H9 (cell line): ENCODE measurements at regions not wholly inside any gene's neighbourhood (a gene's known extent, or its start where the extent isn't known, plus 50 kb on each side); places are given as distances from the start of the nearest gene placed in this dataset.

ENCODE experiments used
- DNase-seq: peaks from one replicate; pipeline ENCODE4 v3.0.0-alpha.2; 2017
- H2AFZ ChIP-seq: one replicate; pipeline ENCODE4 v1.6.1; 2013; ENCODE audit warnings: mild to moderate bottlenecking, low read length, control low read depth, moderate library complexity
- H2AK5ac ChIP-seq: 2 replicates; pipeline ENCODE4 v1.6.1; 2013; ENCODE audit warnings: low read length, control low read depth, mixed read lengths; ENCODE audit not compliant: insufficient read length
- H2BK120ac ChIP-seq: one replicate; pipeline ENCODE4 v1.6.1; 2013; ENCODE audit warnings: low read depth, mild to moderate bottlenecking, low read length, control low read depth, inconsistent platforms; ENCODE audit not compliant: poor library complexity, severe bottlenecking
- H2BK12ac ChIP-seq: 2 replicates; pipeline ENCODE4 v1.6.1; 2013; ENCODE audit warnings: low read length, control low read depth, mixed read lengths, low read depth; ENCODE audit not compliant: insufficient read length
- H2BK15ac ChIP-seq: 2 replicates; pipeline ENCODE4 v1.6.1; 2013; ENCODE audit warnings: low read depth, low read length, control low read depth
- H2BK20ac ChIP-seq: one replicate; pipeline ENCODE4 v1.6.1; 2013; ENCODE audit warnings: low read depth, mild to moderate bottlenecking, low read length, control low read depth, inconsistent platforms; ENCODE audit not compliant: poor library complexity, severe bottlenecking
- H2BK5ac ChIP-seq: 2 replicates; pipeline ENCODE4 v1.6.1; 2013; ENCODE audit warnings: low read length, control low read depth, mixed read lengths; ENCODE audit not compliant: insufficient read length
- H3K14ac ChIP-seq: 2 replicates; pipeline ENCODE4 v1.6.1; 2013; ENCODE audit warnings: low read length, control low read depth; ENCODE audit not compliant: insufficient read depth
- H3K18ac ChIP-seq: 2 replicates; pipeline ENCODE4 v1.6.1; 2013; ENCODE audit warnings: low read depth, mild to moderate bottlenecking, mixed read lengths, low read length, control low read depth; ENCODE audit not compliant: insufficient read length
- H3K23ac ChIP-seq: 2 replicates; pipeline ENCODE4 v1.6.1; 2013; ENCODE audit warnings: low read length, control low read depth, mixed read lengths, low read depth; ENCODE audit not compliant: insufficient read length
- H3K23me2 ChIP-seq: 2 replicates; pipeline ENCODE4 v1.6.1; 2013; ENCODE audit warnings: low read depth, mild to moderate bottlenecking, mixed read lengths, low read length, control low read depth; ENCODE audit not compliant: insufficient read length, poor library complexity, severe bottlenecking
- H3K27ac ChIP-seq: 2 replicates; pipeline ENCODE4 v1.5.1; 2013; ENCODE audit warnings: low read length, control low read depth, mixed read lengths, low read depth; ENCODE audit not compliant: insufficient read length
- H3K27me3 ChIP-seq: 2 replicates; pipeline ENCODE4 v1.6.1; 2013; ENCODE audit warnings: low read length, control low read depth, inconsistent platforms; ENCODE audit not compliant: insufficient read depth
- H3K4ac ChIP-seq: 2 replicates; pipeline ENCODE4 v1.6.1; 2013; ENCODE audit warnings: low read depth, mild to moderate bottlenecking, control low read depth, inconsistent platforms, low read length, moderate library complexity
- H3K4me1 ChIP-seq: 2 replicates; pipeline ENCODE4 v1.6.1; 2013; ENCODE audit warnings: low read length, control low read depth, inconsistent platforms; ENCODE audit not compliant: insufficient read depth
- H3K4me2 ChIP-seq: 2 replicates; pipeline ENCODE4 v1.6.1; 2013; ENCODE audit warnings: low read length, control low read depth, mixed read lengths; ENCODE audit not compliant: insufficient read length, insufficient read depth
- H3K56ac ChIP-seq: 2 replicates; pipeline ENCODE4 v1.6.1; 2013; ENCODE audit warnings: low read depth, mild to moderate bottlenecking, mixed read lengths, low read length, control low read depth; ENCODE audit not compliant: insufficient read length
- H3K79me1 ChIP-seq: 2 replicates; pipeline ENCODE4 v1.6.1; 2013; ENCODE audit warnings: low read depth, mild to moderate bottlenecking, moderate library complexity, low read length, control low read depth, inconsistent platforms; ENCODE audit not compliant: insufficient read depth, poor library complexity, severe bottlenecking
- H3K79me2 ChIP-seq: 2 replicates; pipeline ENCODE4 v1.6.1; 2013; ENCODE audit warnings: low read length, control low read depth, inconsistent platforms; ENCODE audit not compliant: insufficient read depth
- H3K9ac ChIP-seq: 2 replicates; pipeline ENCODE4 v1.6.1; 2013; ENCODE audit warnings: low read length, control low read depth, mixed read lengths; ENCODE audit not compliant: insufficient read length; ENCODE audit errors: extremely low read depth
- H3K9me3 ChIP-seq: one replicate; pipeline ENCODE4 v1.6.1; 2013; ENCODE audit warnings: low read depth, low read length, inconsistent platforms; ENCODE audit not compliant: control insufficient read depth
- H3T11ph ChIP-seq: one replicate; pipeline ENCODE4 v1.6.1; 2013; ENCODE audit warnings: mild to moderate bottlenecking, low read length, control low read depth, inconsistent platforms
- H4K20me1 ChIP-seq: one replicate; pipeline ENCODE4 v1.6.1; 2013; ENCODE audit not compliant: control insufficient read depth, insufficient read length, insufficient read depth
- H4K5ac ChIP-seq: 2 replicates; pipeline ENCODE4 v1.6.1; 2013; ENCODE audit warnings: low read depth, mild to moderate bottlenecking, mixed read lengths, low read length, control low read depth; ENCODE audit not compliant: insufficient read length
- H4K8ac ChIP-seq: replicated peaks from 2 replicates; pipeline ENCODE4 v1.6.1; 2013; ENCODE audit warnings: low read length, control low read depth, mixed read lengths, low read depth; ENCODE audit not compliant: insufficient read length
- H4K91ac ChIP-seq: 2 replicates; pipeline ENCODE4 v1.6.1; 2013; ENCODE audit warnings: low read depth, mild to moderate bottlenecking, moderate library complexity, mixed read lengths, low read length, control low read depth; ENCODE audit not compliant: insufficient read length
- H3K27ac Mint-ChIP-seq, 3 experiments: 2 replicates in 2 of 3; 3 replicates in 1 of 3; pipeline ENCODE4 v1.8.0; 2020 to 2021; ENCODE audit warnings: mixed read lengths in 3 of 3, mild to moderate bottlenecking in 1 of 3, moderate library complexity in 1 of 3
- H3K27me3 Mint-ChIP-seq: 2 replicates; pipeline ENCODE4 v1.8.0; 2021; ENCODE audit warnings: low read depth, mild to moderate bottlenecking, moderate library complexity, mixed read lengths
- H3K36me3 Mint-ChIP-seq, 3 experiments: 2 replicates in 2 of 3; 3 replicates in 1 of 3; pipeline ENCODE4 v1.8.0; 2020 to 2021; ENCODE audit warnings: low read depth in 3 of 3, mixed read lengths in 3 of 3; ENCODE audit not compliant: insufficient read depth in 1 of 3
- H3K4me1 Mint-ChIP-seq, 2 experiments: 2 replicates each; pipeline ENCODE4 v1.8.0; 2020; ENCODE audit warnings: mixed read lengths in 2 of 2
- H3K4me3 Mint-ChIP-seq, 2 experiments: 2 replicates in 1 of 2; 3 replicates in 1 of 2; pipeline ENCODE4 v1.8.0; 2020 to 2021; ENCODE audit warnings: mild to moderate bottlenecking in 2 of 2, mixed read lengths in 2 of 2, moderate library complexity in 1 of 2
- H3K9me3 Mint-ChIP-seq, 2 experiments: 2 replicates in 1 of 2; 3 replicates in 1 of 2; pipeline ENCODE4 v1.8.0; 2020; ENCODE audit warnings: mild to moderate bottlenecking in 2 of 2, mixed read lengths in 2 of 2, moderate library complexity in 1 of 2
- CTCF ChIP-seq: fragments of 200-600 bp; sonication (generic); conservative IDR thresholded peaks from 3 replicates; pipeline ENCODE4 v1.8.0; 2021; ENCODE audit warnings: antibody characterized with exemption, mild to moderate bottlenecking
- WGBS: extraction: QIAGEN DNeasy Blood & Tissue Kit; methylation state at CpG from one replicate; pipeline ENCODE4 v1.1.7; 2013; ENCODE audit warnings: missing lambda C conversion rate, low lambda C conversion rate, mixed read lengths; ENCODE audit not compliant: insufficient read length; ENCODE audit errors: extremely low coverage; 5-methylcytosine and 5-hydroxymethylcytosine counted together

- Histone ChIP-seq H4K91ac (no peak overlapping the region), H3K9me3 (no peaks in the 10 kb centered on the region), H3K14ac (no peak overlapping the region), H2BK120ac (no peak overlapping the region), H3K27me3 (no peaks in the 10 kb centered on the region), H3K4me2 (no peak overlapping the region), H3K23ac (no peak overlapping the region), H2BK5ac (no peak overlapping the region), H3T11ph (no peak overlapping the region), H3K79me2 (no peaks in the 10 kb centered on the region), H3K79me1 (no peaks in the 10 kb centered on the region), H3K4ac (no peak overlapping the region), H3K23me2 (no peaks in the 10 kb centered on the region), H4K8ac (no peak overlapping the region), H4K20me1 (no peaks in the 10 kb centered on the region), H3K56ac (no peak overlapping the region), H3K4me1 (peaks cover 3% of the 10 kb centered on the region; the same call in 1 of the 2 replicates), H2BK15ac (no peak overlapping the region), H3K18ac (no peak overlapping the region), H2BK20ac (no peak overlapping the region), H2AK5ac (no peak overlapping the region), H2BK12ac (no peak overlapping the region), H2AFZ (no peak overlapping the region), H3K9ac (no peak overlapping the region), H4K5ac (no peak overlapping the region), H3K27ac (no peak overlapping the region)
- no peak for DNase-seq
- H3K36me3 Mint-ChIP-seq, result no peaks in the 10 kb centered on the region
- H3K9me3 Mint-ChIP-seq, result no peaks in the 10 kb centered on the region
- WGBS, result no CpG with 5 or more reads among the region's 8 CpGs
- no peak overlapping the region for H3K4me3 Mint-ChIP-seq
- peaks cover 21 to 23% of the 10 kb centered on the region in 2 experiments for H3K4me1 Mint-ChIP-seq
- no peak overlapping the region for H3K27ac Mint-ChIP-seq
- TF ChIP-seq CTCF, result no peak
- no peaks in the 10 kb centered on the region; the same call in 1 of the 2 replicates for H3K27me3 Mint-ChIP-seq
Measured at GRCh38 chr12:93019975-93020630, 91.0 kb upstream of the EEA1 start.
